Lower leg skin (tissue), 3 donors: ENCODE measurements at regions not wholly inside any gene's neighbourhood (a gene's known extent, or its start where the extent isn't known, plus 50 kb on each side); places are given as distances from the start of the nearest gene placed in this dataset.

Experiments
- POLR2A ChIP-seq, 2 donors: fragments of 450-650 bp; IDR thresholded peaks; one replicate each; pipeline ENCODE4 v1.6.1; 2016 to 2017; ENCODE audit warnings: antibody characterized with exemption in 2 of 2, mild to moderate bottlenecking in 1 of 2, moderate library complexity in 1 of 2
- TF ChIP-seq, protein P1 (sequence below), 3 donors: fragments of 450-650 bp; IDR thresholded peaks; one replicate each; pipeline ENCODE4 v1.5.1; 2016; ENCODE audit warnings: antibody characterized with exemption in 3 of 3, mild to moderate bottlenecking in 3 of 3, moderate library complexity in 2 of 3

DNA sequence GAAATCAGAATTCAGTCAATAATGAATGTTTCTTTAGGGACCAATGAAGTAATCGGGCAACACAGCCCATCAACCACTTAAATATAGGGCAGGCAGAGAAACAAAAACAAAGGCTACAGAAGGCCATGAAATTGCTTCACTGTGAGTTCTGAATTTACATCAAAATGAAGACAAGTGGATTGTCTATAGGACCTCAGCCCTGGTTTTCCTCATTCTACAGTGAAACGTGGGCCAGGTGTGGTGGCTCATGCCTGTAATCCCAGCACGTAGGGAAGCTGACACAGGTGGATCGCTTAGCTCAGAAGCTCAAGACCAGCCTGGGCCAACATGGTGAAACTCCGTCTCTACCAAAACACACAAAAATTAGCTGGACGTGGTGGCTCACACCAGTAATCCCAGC lies 416.0 kb downstream of the KLF12 start:
- TF ChIP-seq, protein P1, sequence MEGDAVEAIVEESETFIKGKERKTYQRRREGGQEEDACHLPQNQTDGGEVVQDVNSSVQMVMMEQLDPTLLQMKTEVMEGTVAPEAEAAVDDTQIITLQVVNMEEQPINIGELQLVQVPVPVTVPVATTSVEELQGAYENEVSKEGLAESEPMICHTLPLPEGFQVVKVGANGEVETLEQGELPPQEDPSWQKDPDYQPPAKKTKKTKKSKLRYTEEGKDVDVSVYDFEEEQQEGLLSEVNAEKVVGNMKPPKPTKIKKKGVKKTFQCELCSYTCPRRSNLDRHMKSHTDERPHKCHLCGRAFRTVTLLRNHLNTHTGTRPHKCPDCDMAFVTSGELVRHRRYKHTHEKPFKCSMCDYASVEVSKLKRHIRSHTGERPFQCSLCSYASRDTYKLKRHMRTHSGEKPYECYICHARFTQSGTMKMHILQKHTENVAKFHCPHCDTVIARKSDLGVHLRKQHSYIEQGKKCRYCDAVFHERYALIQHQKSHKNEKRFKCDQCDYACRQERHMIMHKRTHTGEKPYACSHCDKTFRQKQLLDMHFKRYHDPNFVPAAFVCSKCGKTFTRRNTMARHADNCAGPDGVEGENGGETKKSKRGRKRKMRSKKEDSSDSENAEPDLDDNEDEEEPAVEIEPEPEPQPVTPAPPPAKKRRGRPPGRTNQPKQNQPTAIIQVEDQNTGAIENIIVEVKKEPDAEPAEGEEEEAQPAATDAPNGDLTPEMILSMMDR (IDR thresholded peaks at IDR 0.05): no peak
- TF ChIP-seq POLR2A (IDR thresholded peaks at IDR 0.05): no peak
